Calu3 (cell line): ENCODE measurements at regions not wholly inside any gene's neighbourhood (a gene's known extent, or its start where the extent isn't known, plus 50 kb on each side); places are given as distances from the start of the nearest gene placed in this dataset.

Experiments
- BruUV-seq: library from RNA; stranded (reverse); fragments of 400-500 nt; replicated peaks from 2 replicates; lab custom pipeline; 2021; lab: Mats Ljungman, UMichigan
- CTCF ChIA-PET: fragments of 300-600 bp; sonication (Branson Sonifier 250); formaldehyde crosslinking; loops from one replicate; lab custom pipeline; 2022; ENCODE audit warnings: antibody characterized with exemption; lab: Charles Lee
- DNase-seq: peaks from one replicate; pipeline ENCODE4 v3.0.0; 2022
- H3K27ac Mint-ChIP-seq: one replicate; pipeline ENCODE4 v1.8.0; 2022; ENCODE audit warnings: mixed read lengths; ENCODE audit not compliant: unreplicated experiment
- H3K27me3 Mint-ChIP-seq: one replicate; pipeline ENCODE4 v1.8.0; 2022; ENCODE audit warnings: mixed read lengths; ENCODE audit not compliant: unreplicated experiment
- H3K36me3 Mint-ChIP-seq: one replicate; pipeline ENCODE4 v1.8.0; 2022; ENCODE audit warnings: mild to moderate bottlenecking, moderate library complexity, mixed read lengths; ENCODE audit not compliant: insufficient read depth, unreplicated experiment
- H3K4me1 Mint-ChIP-seq: one replicate; pipeline ENCODE4 v1.8.0; 2022; ENCODE audit warnings: mild to moderate bottlenecking, low read depth, mixed read lengths; ENCODE audit not compliant: unreplicated experiment
- H3K4me3 Mint-ChIP-seq: one replicate; pipeline ENCODE4 v1.8.0; 2022; ENCODE audit warnings: mild to moderate bottlenecking, low read depth, moderate library complexity, mixed read lengths; ENCODE audit not compliant: unreplicated experiment
- H3K9me3 Mint-ChIP-seq: one replicate; pipeline ENCODE4 v1.8.0; 2022; ENCODE audit warnings: low read depth, mixed read lengths; ENCODE audit not compliant: unreplicated experiment
- intact Hi-C: fragments of 100-400 bp; cut with micrococcal nuclease; formaldehyde crosslinking; loops from one replicate; pipeline ENCODE4 v1.10.0; 2022; ENCODE audit not compliant: unreplicated experiment
- TF ChIP-seq, protein P1 (sequence below): fragments of 200-600 bp; IDR thresholded peaks from one replicate; pipeline ENCODE4 v1.8.0; 2022; ENCODE audit warnings: antibody characterized with exemption; ENCODE audit not compliant: unreplicated experiment

- Mint-ChIP-seq H3K4me3 (no peak overlapping the region), H3K4me1 (peaks cover 22% of the 10 kb centered on the region), H3K9me3 (peaks cover 3% of the 10 kb centered on the region), H3K36me3 (no peaks in the 10 kb centered on the region), H3K27ac (no peak overlapping the region), H3K27me3 (peaks cover 25% of the 10 kb centered on the region)
- intact Hi-C loops = no loop called here
- CTCF ChIA-PET = interaction anchor here (0.7 kb wide), 1 partner anchor 20 kb away, joined by 4 read pairs; no protein-coding TSS in a partner anchor
- DNase-seq = no peak
- no TSS peak for BruUV-seq
- TF ChIP-seq, protein P1, sequence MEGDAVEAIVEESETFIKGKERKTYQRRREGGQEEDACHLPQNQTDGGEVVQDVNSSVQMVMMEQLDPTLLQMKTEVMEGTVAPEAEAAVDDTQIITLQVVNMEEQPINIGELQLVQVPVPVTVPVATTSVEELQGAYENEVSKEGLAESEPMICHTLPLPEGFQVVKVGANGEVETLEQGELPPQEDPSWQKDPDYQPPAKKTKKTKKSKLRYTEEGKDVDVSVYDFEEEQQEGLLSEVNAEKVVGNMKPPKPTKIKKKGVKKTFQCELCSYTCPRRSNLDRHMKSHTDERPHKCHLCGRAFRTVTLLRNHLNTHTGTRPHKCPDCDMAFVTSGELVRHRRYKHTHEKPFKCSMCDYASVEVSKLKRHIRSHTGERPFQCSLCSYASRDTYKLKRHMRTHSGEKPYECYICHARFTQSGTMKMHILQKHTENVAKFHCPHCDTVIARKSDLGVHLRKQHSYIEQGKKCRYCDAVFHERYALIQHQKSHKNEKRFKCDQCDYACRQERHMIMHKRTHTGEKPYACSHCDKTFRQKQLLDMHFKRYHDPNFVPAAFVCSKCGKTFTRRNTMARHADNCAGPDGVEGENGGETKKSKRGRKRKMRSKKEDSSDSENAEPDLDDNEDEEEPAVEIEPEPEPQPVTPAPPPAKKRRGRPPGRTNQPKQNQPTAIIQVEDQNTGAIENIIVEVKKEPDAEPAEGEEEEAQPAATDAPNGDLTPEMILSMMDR = no peak
These were observed 75.2 kb upstream of the PMEPA1 start for GRCh38 chr20:57785061-57785460.

- Mint-ChIP-seq H3K27me3 (peaks cover 23% of the 10 kb centered on the region), H3K4me1 (peaks cover 29% of the 10 kb centered on the region), H3K9me3 (peaks cover 3% of the 10 kb centered on the region), H3K27ac (no peak overlapping the region), H3K4me3 (no peak overlapping the region), H3K36me3 (no peaks in the 10 kb centered on the region)
- CTCF ChIA-PET = no interaction called here
- no TSS peak for BruUV-seq
- intact Hi-C loops = no loop called here
- DNase-seq = no peak
- TF ChIP-seq, protein P1 = no peak
These were observed 74.4 kb upstream of the PMEPA1 start for GRCh38 chr20:57783956-57784837.

DNA sequence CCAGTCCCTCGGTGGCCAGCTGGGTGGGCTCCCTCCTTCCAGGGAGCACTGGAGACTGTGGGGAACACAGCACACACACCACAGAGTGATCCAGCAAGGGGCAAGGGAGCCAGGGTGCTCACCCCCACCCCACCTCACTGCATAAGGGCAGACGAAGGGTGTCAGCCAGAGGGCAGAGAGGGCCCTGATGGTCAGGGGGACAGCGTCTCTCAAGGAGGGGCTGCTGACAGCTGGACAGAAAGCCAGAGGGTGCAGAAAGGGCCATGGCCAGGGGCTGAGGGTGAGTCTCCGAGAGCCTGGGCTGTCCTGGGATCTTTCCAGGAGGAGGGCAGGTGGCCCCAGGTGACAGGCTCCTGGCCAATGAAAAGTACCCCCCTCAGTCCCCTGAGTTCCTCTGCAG lies 73.4 kb upstream of the PMEPA1 start:
- Mint-ChIP-seq H3K27ac (no peak overlapping the region), H3K4me3 (no peak overlapping the region), H3K4me1 (peaks cover 28% of the 10 kb centered on the region), H3K9me3 (peaks cover 3% of the 10 kb centered on the region), H3K27me3 (peaks cover 16% of the 10 kb centered on the region), H3K36me3 (no peaks in the 10 kb centered on the region)
- CTCF ChIA-PET = no interaction called here
- DNase-seq = no peak
- TF ChIP-seq, protein P1 = no peak
- intact Hi-C loops = no loop called here
- no TSS peak for BruUV-seq

- BruUV-seq = no TSS peak
- intact Hi-C loops = no loop called here
- peaks cover 16% of the 10 kb centered on the region for H3K27me3 Mint-ChIP-seq
- no peaks in the 10 kb centered on the region for H3K36me3 Mint-ChIP-seq
- no peak overlapping the region for H3K4me3 Mint-ChIP-seq
- TF ChIP-seq, protein P1 = no peak
- no peak overlapping the region for H3K27ac Mint-ChIP-seq
- CTCF ChIA-PET = no interaction called here
- peaks cover 28% of the 10 kb centered on the region for H3K4me1 Mint-ChIP-seq
- H3K9me3 Mint-ChIP-seq = peaks cover 3% of the 10 kb centered on the region
- no peak for DNase-seq
These were observed 72.8 kb upstream of the PMEPA1 start for GRCh38 chr20:57782631-57783041.
